ENCODE measurements at regions not wholly inside any gene's neighbourhood (a gene's known extent, or its start where the extent isn't known, plus 50 kb on each side); places are given as distances from the start of the nearest gene placed in this dataset.
A peak's percentile ranks its signal among the peaks of the same experiment; 100 is the strongest.

- peak; percentile 68 for DNase-seq (ENCODE audit: low spot score)
These were observed 110.9 kb upstream of the IRF2BP2 start for GRCh38 chr1:234720709-234721441.

GRCh38 chr1:234719454-234720251 is 109.7 kb upstream of the IRF2BP2 start:
- no peak for TF ChIP-seq CTCF (IDR thresholded peaks at IDR 0.05)
- H3K4me3 ChIP-seq: no peak overlapping the region
- H3K27ac ChIP-seq: peak overlapping the region; percentile 94 to 95
- no peak for DNase-seq (ENCODE audit: low spot score)

More at GRCh38 chr1:234720709-234721441, 110.9 kb upstream of the IRF2BP2 start:
- no peak for TF ChIP-seq CTCF (IDR thresholded peaks at IDR 0.05)
- H3K4me3 ChIP-seq: peak overlapping the region; percentile 9
- peak overlapping the region; percentile 94 to 95 for H3K27ac ChIP-seq

- TF ChIP-seq CTCF (IDR thresholded peaks at IDR 0.05): no peak
- Histone ChIP-seq H3K27ac (peak overlapping the region; percentile 61 to 94), H3K4me3 (no peak overlapping the region)
- DNase-seq (ENCODE audit: low spot score): no peak
These were observed 108.8 kb upstream of the IRF2BP2 start for GRCh38 chr1:234718496-234719453.

GRCh38 chr1:234716908-234717375 is 107.0 kb upstream of the IRF2BP2 start:
- TF ChIP-seq CTCF (IDR thresholded peaks at IDR 0.05): no peak
- H3K27ac ChIP-seq: peak overlapping the region; percentile 61 to 94
- no peak overlapping the region for H3K4me3 ChIP-seq
- DNase-seq (ENCODE audit: low spot score): no peak

GRCh38 chr1:234715252-234716014 is 105.5 kb upstream of the IRF2BP2 start:
- no peak for DNase-seq (ENCODE audit: low spot score)
- Histone ChIP-seq H3K4me3 (no peak overlapping the region), H3K27ac (peak overlapping the region; percentile 31 to 61)
- TF ChIP-seq CTCF (IDR thresholded peaks at IDR 0.05): no peak

- no peak for TF ChIP-seq CTCF (IDR thresholded peaks at IDR 0.05)
- H3K4me3 ChIP-seq: no peak overlapping the region
- DNase-seq (ENCODE audit: low spot score): no peak
- H3K27ac ChIP-seq: no peak overlapping the region
These were observed 103.9 kb upstream of the IRF2BP2 start for GRCh38 chr1:234713859-234714258.
